Eye (tissue), 1 donor: ENCODE measurements at regions not wholly inside any gene's neighbourhood (a gene's known extent, or its start where the extent isn't known, plus 50 kb on each side); places are given as distances from the start of the nearest gene placed in this dataset.

Experiments
- DNase-seq: peaks from one replicate; pipeline ENCODE4 v3.0.0-alpha.2; 2015

DNA sequence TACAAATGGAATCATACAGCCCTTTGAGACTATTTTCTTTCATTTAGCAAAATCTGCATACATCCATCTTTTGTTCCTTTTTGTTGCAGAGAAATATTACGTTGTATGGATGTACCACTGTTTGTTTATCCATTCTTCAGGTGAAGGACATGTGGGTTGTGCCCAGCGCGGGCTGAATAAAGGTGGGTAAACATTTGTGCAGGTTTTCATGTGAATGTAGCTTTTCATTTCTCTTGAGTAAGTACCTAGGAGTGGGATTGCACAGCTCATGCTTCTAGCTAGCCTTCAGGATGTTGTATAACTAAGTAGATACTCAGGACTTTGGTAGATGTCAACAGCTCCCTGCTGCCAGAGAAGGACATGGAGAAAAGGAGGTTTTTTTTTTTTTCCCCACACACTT, 50.6 kb upstream of the SPRED2 start:
- no peak for DNase-seq
